T-helper 1 cell treated with Interleukin-12 subunit alpha and Interleukin-12 subunit beta and Interleukin-4 antibody, amounts not matched to agents 30 μg/mL and 1 μg/mL, for 36 hours (primary cell): ENCODE measurements at regions not wholly inside any gene's neighbourhood (a gene's known extent, or its start where the extent isn't known, plus 50 kb on each side); places are given as distances from the start of the nearest gene placed in this dataset.
"Not testable (repeated sequence)": the region's sequence is repeated elsewhere in the genome, so short reads cannot be mapped to it uniquely, and the experiment has no call there.

ENCODE experiments used
- H3K27ac Mint-ChIP-seq: one replicate; pipeline ENCODE4 v1.8.0; 2021; ENCODE audit warnings: mild to moderate bottlenecking, mixed read lengths
- H3K27me3 Mint-ChIP-seq: one replicate; pipeline ENCODE4 v1.8.0; 2021; ENCODE audit warnings: low read depth, mixed read lengths
- H3K36me3 Mint-ChIP-seq: one replicate; pipeline ENCODE4 v1.8.0; 2021; ENCODE audit warnings: low read depth, mixed read lengths
- H3K4me1 Mint-ChIP-seq: one replicate; pipeline ENCODE4 v1.8.0; 2021; ENCODE audit warnings: low read depth, mixed read lengths
- H3K4me3 Mint-ChIP-seq: one replicate; pipeline ENCODE4 v1.8.0; 2021; ENCODE audit warnings: mild to moderate bottlenecking, moderate library complexity, mixed read lengths
- H3K9me3 Mint-ChIP-seq: one replicate; pipeline ENCODE4 v1.8.0; 2021; ENCODE audit warnings: mixed read lengths

DNA sequence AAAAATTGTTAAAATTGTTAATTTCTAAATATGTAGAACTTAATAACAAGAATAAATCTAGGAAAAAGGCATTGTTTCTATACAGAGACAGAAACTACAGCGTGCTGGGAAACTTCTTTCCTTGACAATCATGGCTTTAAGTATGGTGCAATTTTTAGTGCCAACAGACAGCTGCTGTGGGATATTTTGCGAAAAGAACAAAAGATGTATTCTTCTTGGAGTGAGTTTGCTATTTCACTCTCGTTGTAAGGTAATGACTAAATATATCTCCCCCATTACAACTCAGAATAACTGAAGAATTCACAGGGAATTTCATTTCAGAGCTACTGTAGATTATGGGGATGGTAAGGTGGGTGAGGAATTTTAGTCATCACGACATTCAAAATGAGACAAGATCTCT, 2055.0 kb upstream of the ACO1 start:
- H3K36me3 Mint-ChIP-seq = no peaks in the 10 kb centered on the region
- no peaks in the 10 kb centered on the region for H3K27me3 Mint-ChIP-seq
- no peak overlapping the region for H3K27ac Mint-ChIP-seq
- H3K4me3 Mint-ChIP-seq = no peak overlapping the region
- H3K9me3 Mint-ChIP-seq = no peaks in the 10 kb centered on the region
- no peaks in the 10 kb centered on the region for H3K4me1 Mint-ChIP-seq

DNA sequence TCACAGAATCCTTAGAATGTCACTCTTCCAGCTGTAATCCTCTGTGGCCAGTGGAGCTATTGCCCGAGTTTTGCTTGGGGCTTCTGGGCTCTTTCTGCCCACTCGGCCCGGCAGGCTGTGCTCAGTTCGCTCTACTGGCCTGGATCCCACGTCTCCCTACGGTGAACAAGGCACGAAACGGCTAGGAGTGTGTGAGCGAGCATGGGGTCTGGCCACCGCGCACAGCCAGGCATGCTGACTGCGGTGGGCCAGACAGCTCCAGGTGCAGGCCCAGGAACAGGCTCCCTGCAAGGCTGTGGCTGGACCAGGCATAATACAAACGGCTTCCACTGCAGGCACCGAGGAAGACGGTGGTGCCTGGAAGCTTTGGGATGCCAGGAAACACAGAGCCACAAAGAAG, 2035.5 kb upstream of the ACO1 start:
- H3K27me3 Mint-ChIP-seq = no peaks in the 10 kb centered on the region
- H3K9me3 Mint-ChIP-seq = peaks cover 7% of the 10 kb centered on the region
- H3K4me1 Mint-ChIP-seq = no peaks in the 10 kb centered on the region
- H3K36me3 Mint-ChIP-seq = no peaks in the 10 kb centered on the region
- no peak overlapping the region for H3K4me3 Mint-ChIP-seq
- H3K27ac Mint-ChIP-seq = no peak overlapping the region

DNA sequence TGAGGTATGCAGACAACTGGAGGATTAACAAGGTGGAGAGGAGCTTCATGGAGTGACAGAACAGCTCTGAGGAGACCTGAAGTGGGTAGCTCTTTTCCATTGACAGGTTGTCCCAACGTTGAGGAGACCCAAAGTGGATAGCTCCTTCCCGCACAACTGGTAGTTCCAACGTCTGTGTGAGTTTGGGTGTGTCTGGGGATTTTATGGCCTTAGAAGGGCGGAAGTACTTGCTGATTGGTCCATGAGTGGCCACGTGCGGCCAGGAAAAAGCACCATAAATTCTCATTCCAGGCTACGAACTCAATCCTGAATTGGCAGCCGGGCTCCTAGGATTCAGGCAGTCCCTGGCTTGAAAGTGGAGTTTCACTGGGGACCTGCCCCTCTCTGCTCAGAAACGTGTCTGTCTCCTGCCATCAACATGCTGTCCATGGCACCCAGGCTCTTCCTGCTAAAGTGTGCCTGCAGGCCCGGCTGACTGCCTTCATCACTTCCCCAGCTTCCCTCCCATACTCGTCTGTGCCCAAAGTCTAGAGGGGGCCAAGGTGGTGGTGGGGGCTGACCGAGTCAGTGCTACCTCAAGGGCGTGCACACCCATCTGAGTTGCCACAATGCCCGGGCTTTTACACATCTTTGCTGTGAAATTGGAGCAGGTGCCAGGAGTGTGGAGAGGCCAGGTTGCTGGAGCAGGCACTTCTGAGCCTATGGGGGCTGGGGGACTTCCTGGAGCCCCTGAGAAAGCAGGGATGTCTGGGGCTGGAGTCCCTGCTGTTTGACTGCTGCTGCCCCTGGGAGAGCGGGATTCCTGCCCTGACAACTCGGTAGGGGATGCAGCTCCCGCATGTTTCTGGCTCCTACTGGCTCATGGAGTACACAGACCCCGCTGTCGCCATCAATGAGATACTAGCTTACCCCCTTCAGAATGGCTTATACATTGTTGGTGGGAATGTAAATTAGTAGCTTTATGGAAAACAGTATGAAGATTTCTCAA, 2034.6 kb upstream of the ACO1 start:
- Mint-ChIP-seq H3K4me1 (no peaks in the 10 kb centered on the region), H3K27ac (no peak overlapping the region), H3K27me3 (no peaks in the 10 kb centered on the region), H3K9me3 (peaks cover 7% of the 10 kb centered on the region), H3K36me3 (no peaks in the 10 kb centered on the region), H3K4me3 (no peak overlapping the region)

- no peak overlapping the region for H3K27ac Mint-ChIP-seq
- no peaks in the 10 kb centered on the region for H3K36me3 Mint-ChIP-seq
- no peaks in the 10 kb centered on the region for H3K27me3 Mint-ChIP-seq
These were observed 2028.2 kb upstream of the ACO1 start for GRCh38 chr9:30356221-30356620.

GRCh38 chr9:30362373-30362772, 2022.1 kb upstream of the ACO1 start:
- Mint-ChIP-seq H3K27ac (no peak overlapping the region), H3K36me3 (no peaks in the 10 kb centered on the region), H3K9me3 (no peaks in the 10 kb centered on the region), H3K4me1 (no peaks in the 10 kb centered on the region), H3K4me3 (no peak overlapping the region), H3K27me3 (no peaks in the 10 kb centered on the region)

More at GRCh38 chr9:30356221-30356620, 2028.2 kb upstream of the ACO1 start:
- Mint-ChIP-seq H3K4me3 (no peak overlapping the region), H3K9me3 (no peaks in the 10 kb centered on the region), H3K4me1 (no peaks in the 10 kb centered on the region)

DNA sequence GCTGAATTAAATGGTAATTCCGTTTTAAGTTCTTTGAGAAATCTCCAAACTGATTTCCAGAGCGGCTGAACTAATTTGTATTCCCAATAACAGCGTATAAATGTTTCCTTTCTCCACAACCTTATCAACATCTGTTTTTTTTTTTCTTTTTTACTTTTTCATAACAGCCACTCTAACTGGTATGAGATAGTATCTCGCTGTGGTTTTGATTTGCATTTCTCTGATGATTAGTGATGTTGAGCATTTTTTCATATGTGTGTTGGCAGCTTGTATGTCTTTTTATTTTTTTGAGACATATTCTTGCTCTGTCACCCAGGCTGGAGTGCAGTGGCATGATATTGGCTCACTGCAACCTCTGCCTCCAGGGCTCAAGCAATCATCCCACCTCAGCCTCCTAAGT, 2018.3 kb upstream of the ACO1 start:
- H3K4me3 Mint-ChIP-seq, H3K4me1 Mint-ChIP-seq, H3K27me3 Mint-ChIP-seq, H3K27ac Mint-ChIP-seq, H3K36me3 Mint-ChIP-seq, H3K9me3 Mint-ChIP-seq: not testable (repeated sequence)

DNA sequence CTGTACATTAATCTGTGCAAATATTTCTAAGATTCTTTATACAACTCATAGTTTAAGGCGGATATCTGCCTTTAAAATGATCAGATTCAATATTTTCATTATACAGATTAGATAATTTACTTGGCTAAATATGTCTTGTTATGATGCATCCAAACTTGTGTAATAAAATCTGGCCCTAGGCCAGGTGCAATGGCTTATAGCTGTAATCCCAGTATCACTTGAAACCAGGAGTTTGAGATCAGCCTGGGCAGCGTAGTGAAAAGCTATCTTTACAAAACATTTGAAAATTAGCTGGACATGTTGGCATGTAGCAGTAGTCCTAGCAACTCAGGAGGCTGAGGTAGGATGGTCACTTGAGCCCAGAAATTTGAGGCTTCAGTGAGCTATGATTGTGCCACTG, 2002.2 kb upstream of the ACO1 start:
- H3K4me1 Mint-ChIP-seq = no peaks in the 10 kb centered on the region
- H3K27ac Mint-ChIP-seq = no peak overlapping the region
- no peaks in the 10 kb centered on the region for H3K27me3 Mint-ChIP-seq
- H3K36me3 Mint-ChIP-seq = no peaks in the 10 kb centered on the region
- H3K4me3 Mint-ChIP-seq = no peak overlapping the region
- H3K9me3 Mint-ChIP-seq = no peaks in the 10 kb centered on the region

DNA sequence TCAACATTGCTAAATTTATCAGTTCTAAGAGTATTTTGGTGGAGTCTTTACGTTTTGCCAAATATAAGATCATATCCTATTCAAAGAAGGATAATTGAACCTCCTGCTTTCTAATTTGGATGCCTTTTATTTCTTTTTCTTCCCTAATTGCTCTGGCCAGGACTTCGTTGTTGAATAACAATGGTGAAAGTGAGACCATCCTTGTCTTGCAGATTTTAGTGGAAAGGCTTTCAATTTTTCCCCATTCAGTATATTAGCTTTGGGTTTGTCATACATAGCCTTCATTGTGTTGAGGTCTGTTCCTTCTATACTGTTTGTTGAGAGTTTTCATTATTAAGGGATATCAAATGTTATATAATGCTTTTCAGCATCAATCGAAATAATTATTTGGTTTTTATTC, 1974.2 kb upstream of the ACO1 start:
- H3K27me3 Mint-ChIP-seq = no peaks in the 10 kb centered on the region
- no peaks in the 10 kb centered on the region for H3K36me3 Mint-ChIP-seq
- no peak overlapping the region for H3K27ac Mint-ChIP-seq
- no peak overlapping the region for H3K4me3 Mint-ChIP-seq
- no peaks in the 10 kb centered on the region for H3K4me1 Mint-ChIP-seq
- peaks cover 22% of the 10 kb centered on the region for H3K9me3 Mint-ChIP-seq

- Mint-ChIP-seq H3K36me3 (no peaks in the 10 kb centered on the region), H3K27ac (no peak overlapping the region), H3K27me3 (no peaks in the 10 kb centered on the region), H3K9me3 (peaks cover 22% of the 10 kb centered on the region), H3K4me1 (no peaks in the 10 kb centered on the region), H3K4me3 (no peak overlapping the region)
These were observed 1972.9 kb upstream of the ACO1 start for GRCh38 chr9:30411571-30411970.

GRCh38 chr9:30459156-30459555, 1925.3 kb upstream of the ACO1 start:
- H3K27me3 Mint-ChIP-seq = no peaks in the 10 kb centered on the region
- peaks cover 6% of the 10 kb centered on the region for H3K9me3 Mint-ChIP-seq
- no peaks in the 10 kb centered on the region for H3K4me1 Mint-ChIP-seq

DNA sequence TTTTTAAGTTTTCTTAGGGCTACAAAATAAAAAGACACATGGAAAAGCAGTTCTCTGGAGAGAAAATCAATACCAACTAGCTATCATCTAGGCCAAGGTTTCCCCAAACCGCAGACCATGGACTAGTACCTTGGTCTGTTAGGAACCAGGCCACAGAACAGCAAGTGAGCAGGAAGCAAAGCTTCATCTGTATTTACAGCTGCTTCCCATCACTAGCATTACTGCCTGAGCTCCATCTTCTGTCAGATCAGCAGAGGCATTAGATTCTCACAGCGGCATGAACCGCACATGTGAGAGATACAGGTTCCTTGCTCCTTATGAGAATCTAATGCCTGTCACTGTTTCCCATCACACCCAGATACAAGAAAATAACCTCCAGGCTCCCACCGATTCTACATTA, 1907.6 kb upstream of the ACO1 start:
- H3K27ac Mint-ChIP-seq = no peak overlapping the region
- no peaks in the 10 kb centered on the region for H3K27me3 Mint-ChIP-seq
- H3K9me3 Mint-ChIP-seq = peaks cover 6% of the 10 kb centered on the region
- no peaks in the 10 kb centered on the region for H3K4me1 Mint-ChIP-seq
- H3K36me3 Mint-ChIP-seq = no peaks in the 10 kb centered on the region
- H3K4me3 Mint-ChIP-seq = no peak overlapping the region

More at GRCh38 chr9:30459156-30459555, 1925.3 kb upstream of the ACO1 start:
- H3K27ac Mint-ChIP-seq = no peak overlapping the region
- H3K36me3 Mint-ChIP-seq = no peaks in the 10 kb centered on the region
- no peak overlapping the region for H3K4me3 Mint-ChIP-seq

DNA sequence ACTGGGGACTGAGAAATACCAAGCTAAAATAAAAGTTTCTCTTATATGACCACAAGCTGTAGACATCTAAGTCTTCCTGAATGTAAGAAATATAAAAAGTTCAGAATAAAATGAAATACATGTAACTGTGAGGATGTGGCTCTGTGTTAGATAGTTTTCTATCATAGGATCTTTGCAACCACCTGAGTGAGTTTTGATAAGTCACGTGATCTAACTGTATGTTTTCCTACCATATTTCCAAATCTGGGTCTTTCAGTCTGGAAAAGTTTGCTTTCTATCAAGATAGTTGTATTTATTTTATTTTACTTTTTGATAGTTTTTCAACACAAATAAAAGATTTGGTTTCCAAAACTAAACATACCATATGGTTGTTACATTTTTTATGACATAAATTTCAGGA, 1905.8 kb upstream of the ACO1 start:
- H3K4me1 Mint-ChIP-seq = no peaks in the 10 kb centered on the region
- H3K4me3 Mint-ChIP-seq = no peak overlapping the region
- H3K36me3 Mint-ChIP-seq = no peaks in the 10 kb centered on the region
- peaks cover 6% of the 10 kb centered on the region for H3K9me3 Mint-ChIP-seq
- no peak overlapping the region for H3K27ac Mint-ChIP-seq
- H3K27me3 Mint-ChIP-seq = no peaks in the 10 kb centered on the region

DNA sequence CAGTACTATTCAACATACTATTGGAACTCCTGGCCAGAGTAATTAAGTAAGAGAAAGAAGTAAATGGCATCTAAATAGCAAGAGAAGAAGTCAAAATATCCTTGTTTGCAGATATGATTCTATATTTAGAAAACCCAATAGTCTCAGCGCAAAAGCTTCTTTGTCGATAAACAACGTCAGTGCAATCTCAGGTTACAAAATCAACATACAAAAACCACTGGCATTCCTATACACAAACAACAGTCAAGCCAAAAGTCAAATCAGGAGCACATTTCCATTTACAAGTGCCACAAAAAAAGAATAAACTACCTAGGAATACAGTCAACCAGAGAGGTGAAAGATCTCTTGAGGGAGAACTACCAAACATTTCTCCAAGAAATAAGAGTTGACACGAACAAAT, 1901.9 kb upstream of the ACO1 start:
- H3K4me3 Mint-ChIP-seq = no peak overlapping the region
- no peak overlapping the region for H3K27ac Mint-ChIP-seq
- H3K36me3 Mint-ChIP-seq = no peaks in the 10 kb centered on the region
- H3K9me3 Mint-ChIP-seq = peaks cover 6% of the 10 kb centered on the region
- H3K4me1 Mint-ChIP-seq = no peaks in the 10 kb centered on the region
- no peaks in the 10 kb centered on the region for H3K27me3 Mint-ChIP-seq

GRCh38 chr9:30484690-30485089, 1899.8 kb upstream of the ACO1 start:
- Mint-ChIP-seq H3K4me1 (no peaks in the 10 kb centered on the region), H3K27me3 (no peaks in the 10 kb centered on the region), H3K27ac (no peak overlapping the region), H3K9me3 (peaks cover 6% of the 10 kb centered on the region), H3K36me3 (no peaks in the 10 kb centered on the region), H3K4me3 (no peak overlapping the region)

DNA sequence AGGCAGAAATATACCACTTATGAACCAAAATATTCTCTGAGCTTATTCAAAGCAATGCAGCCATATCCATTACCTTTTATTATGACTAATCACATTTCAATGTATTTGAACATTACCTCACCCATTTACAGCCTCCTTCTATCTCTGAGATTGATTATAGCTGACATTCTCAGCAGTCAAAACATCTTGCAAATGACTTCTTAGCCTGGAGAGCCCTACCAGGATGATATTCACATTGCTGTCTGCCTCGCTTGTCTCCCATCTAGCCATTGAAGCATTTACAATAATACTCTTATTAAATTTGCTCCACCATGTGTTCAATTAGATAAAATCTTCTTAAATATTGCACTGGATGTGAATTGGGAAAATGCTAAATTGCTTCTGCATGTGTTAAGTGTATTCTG, 1879.9 kb upstream of the ACO1 start:
- Mint-ChIP-seq H3K4me1 (no peaks in the 10 kb centered on the region), H3K36me3 (no peaks in the 10 kb centered on the region), H3K9me3 (peaks cover 4% of the 10 kb centered on the region), H3K27ac (no peak overlapping the region), H3K27me3 (no peaks in the 10 kb centered on the region), H3K4me3 (no peak overlapping the region)
